SK-N-SH (cell line): ENCODE measurements at regions not wholly inside any gene's neighbourhood (a gene's known extent, or its start where the extent isn't known, plus 50 kb on each side); places are given as distances from the start of the nearest gene placed in this dataset.

Source experiments
- CTCF ChIA-PET: fragments of 300-600, 350-600 bp; formaldehyde crosslinking; extraction: SDS; loops from one replicate; lab custom pipeline; 2021; lab: Yijun Ruan, JAX
- POLR2A ChIA-PET: fragments of 350-600 bp; sonication (Branson Sonifier 250); formaldehyde crosslinking; extraction: SDS; loops from one replicate; lab custom pipeline; 2020; ENCODE audit warnings: antibody characterized with exemption, inconsistent platforms; lab: Yijun Ruan, JAX
- DNase-seq: peaks from one replicate; pipeline ENCODE4 v3.0.0; 2012
- H2AFZ ChIP-seq: fragments of 200-600 bp; sonication (generic); 2 replicates; pipeline ENCODE4 v1.8.1; 2016; ENCODE audit warnings: antibody characterized with exemption, mild to moderate bottlenecking, low read depth
- H3F3A ChIP-seq: fragments of 200-600 bp; sonication (generic); replicated peaks from 2 replicates; pipeline ENCODE3; 2016; ENCODE audit warnings: antibody characterized with exemption, mild to moderate bottlenecking; ENCODE audit not compliant: insufficient read depth
- H3K27ac ChIP-seq, 2 experiments: fragments of 200-500 bp in 1 of 2; fragments of 200-600 bp in 1 of 2; sonication (Bioruptor generic) in 1 of 2; sonication (generic), shearing (Covaris generic) in 1 of 2; 2 replicates each; pipeline versions ENCODE4 v1.5.1 to v1.6.1; 2014 to 2016; ENCODE audit warnings: low read depth in 2 of 2, inconsistent platforms in 1 of 2, low read length in 1 of 2, mild to moderate bottlenecking in 1 of 2, mixed read lengths in 1 of 2
- H3K27me3 ChIP-seq: fragments of 200-600 bp; sonication (generic), shearing (Covaris generic); 2 replicates; pipeline ENCODE4 v1.6.1; 2016; ENCODE audit warnings: mixed run types; ENCODE audit not compliant: insufficient read depth
- H3K36me3 ChIP-seq, 2 experiments: fragments of 200-500 bp in 1 of 2; fragments of 200-600 bp in 1 of 2; sonication (Bioruptor generic) in 1 of 2; sonication (generic) in 1 of 2; replicated peaks in 1 of 2; 2 replicates each; pipeline versions ENCODE3 to v1.5.1; 2014 to 2016; ENCODE audit warnings: low read length in 1 of 2, mild to moderate bottlenecking in 1 of 2; ENCODE audit not compliant: insufficient read depth in 2 of 2, control insufficient read depth in 1 of 2
- H3K4me1 ChIP-seq, 2 experiments: fragments of 200-500 bp in 1 of 2; fragments of 200-600 bp in 1 of 2; sonication (Bioruptor generic) in 1 of 2; sonication (generic), shearing (Covaris generic) in 1 of 2; 2 replicates each; pipeline versions ENCODE4 v1.5.1 to v1.6.1; 2014 to 2016; ENCODE audit warnings: low read depth in 1 of 2, low read length in 1 of 2, mixed run types in 1 of 2; ENCODE audit not compliant: insufficient read depth in 2 of 2, control insufficient read depth in 1 of 2
- H3K4me2 ChIP-seq: fragments of 200-600 bp; sonication (generic), shearing (Covaris generic); 2 replicates; pipeline ENCODE4 v1.6.1; 2017; ENCODE audit warnings: mixed run types
- H3K4me3 ChIP-seq, 2 experiments: fragments of 200-500 bp in 1 of 2; fragments of 200-600 bp in 1 of 2; sonication (Bioruptor generic) in 1 of 2; sonication (generic), shearing (Covaris generic) in 1 of 2; 2 replicates each; pipeline versions ENCODE4 v1.5.1 to v1.8.1; 2014 to 2016; ENCODE audit warnings: low read depth in 2 of 2, inconsistent platforms in 1 of 2, low read length in 1 of 2, mild to moderate bottlenecking in 1 of 2, mixed read lengths in 1 of 2, moderate library complexity in 1 of 2
- H3K79me2 ChIP-seq: fragments of 200-600 bp; sonication (generic); 2 replicates; pipeline ENCODE4 v1.8.1; 2017; ENCODE audit warnings: mild to moderate bottlenecking; ENCODE audit not compliant: insufficient read depth
- H3K9ac ChIP-seq: fragments of 200-600 bp; sonication (generic); 2 replicates; pipeline ENCODE4 v1.6.1; 2017; ENCODE audit warnings: mixed run types
- H3K9me2 ChIP-seq: fragments of 200-600 bp; sonication (generic); 2 replicates; pipeline ENCODE4 v1.6.1; 2017; ENCODE audit warnings: mixed run types
- H3K9me3 ChIP-seq: fragments of 200-600 bp; sonication (generic); 2 replicates; pipeline ENCODE4 v1.6.1; 2017; ENCODE audit warnings: mixed run types, mild to moderate bottlenecking, moderate library complexity
- H4K20me1 ChIP-seq: fragments of 200-600 bp; sonication (generic); 2 replicates; pipeline ENCODE4 v1.6.1; 2017; ENCODE audit warnings: mild to moderate bottlenecking, mixed run types; ENCODE audit not compliant: insufficient read depth
- CHD2 ChIP-seq: fragments of 150-350 bp; IDR thresholded peaks from 2 replicates; pipeline ENCODE4 v1.6.1; 2018; ENCODE audit warnings: low read length; ENCODE audit not compliant: partially characterized antibody
- EP300 ChIP-seq, 2 experiments: IDR thresholded peaks; 2 replicates each; pipeline versions ENCODE4 v1.4.0 to v1.6.1; 2012; ENCODE audit warnings: borderline replicate concordance in 1 of 2, low read depth in 1 of 2, low read length in 1 of 2
- GATA2 ChIP-seq: sonication (generic); formaldehyde crosslinking; IDR thresholded peaks from 2 replicates; pipeline ENCODE4 v1.5.0; 2020; ENCODE audit warnings: mild to moderate bottlenecking, missing genetic modification reagents
- JUND ChIP-seq: IDR thresholded peaks from 2 replicates; pipeline ENCODE4 v1.4.0; 2012
- NRF1 ChIP-seq: IDR thresholded peaks from 2 replicates; pipeline ENCODE4 v1.6.1; 2012; ENCODE audit warnings: low read depth, mild to moderate bottlenecking, low read length
- WGBS: methylation state at CpG from one replicate; pipeline ENCODE4 v1.1.6; 2017; ENCODE audit warnings: low lambda C conversion rate; 5-methylcytosine and 5-hydroxymethylcytosine counted together
- TF ChIP-seq, protein P1 (sequence below): fragments of 200-600 bp; sonication (generic); IDR thresholded peaks from 2 replicates; pipeline ENCODE4 v1.6.1; 2017; ENCODE audit warnings: antibody characterized with exemption, mild to moderate bottlenecking, moderate library complexity
- TF ChIP-seq, protein P2 (sequence below): IDR thresholded peaks from 2 replicates; pipeline ENCODE4 v1.4.0; 2012; ENCODE audit warnings: low read depth, borderline replicate concordance
- TF ChIP-seq, protein P3 (sequence below): IDR thresholded peaks from 2 replicates; pipeline ENCODE4 v1.6.1; 2012; ENCODE audit warnings: mild to moderate bottlenecking, low read depth, low read length, moderate library complexity
- TF ChIP-seq, protein P4 (sequence below): IDR thresholded peaks from 2 replicates; pipeline ENCODE4 v1.4.0; 2012; ENCODE audit warnings: low read depth
- TF ChIP-seq, protein P5 (sequence below): IDR thresholded peaks from 2 replicates; pipeline ENCODE4 v1.4.0; 2012; ENCODE audit warnings: low read depth, borderline replicate concordance

DNA sequence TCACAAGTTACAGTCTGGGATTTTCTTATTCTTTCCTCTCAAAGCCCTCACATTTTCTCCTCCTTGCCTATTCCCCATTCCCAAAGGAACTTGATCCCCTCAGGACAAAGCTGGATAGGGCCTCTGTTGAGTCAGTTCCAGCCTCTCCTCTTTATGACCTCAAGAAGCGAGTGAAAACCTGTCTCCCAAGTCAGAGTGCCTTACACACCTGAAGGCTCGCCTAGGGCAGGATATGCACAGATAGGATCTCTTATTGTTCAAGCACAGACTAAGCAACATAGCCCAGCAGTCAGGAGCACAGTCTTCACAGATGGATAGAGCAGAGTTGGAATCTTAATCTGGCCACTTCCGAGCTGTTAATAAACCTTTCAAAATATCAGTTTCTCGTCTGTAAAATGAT lies 60.8 kb upstream of the PRRC2C start:
- POLR2A ChIA-PET = no interaction called here
- TF ChIP-seq, protein P1, sequence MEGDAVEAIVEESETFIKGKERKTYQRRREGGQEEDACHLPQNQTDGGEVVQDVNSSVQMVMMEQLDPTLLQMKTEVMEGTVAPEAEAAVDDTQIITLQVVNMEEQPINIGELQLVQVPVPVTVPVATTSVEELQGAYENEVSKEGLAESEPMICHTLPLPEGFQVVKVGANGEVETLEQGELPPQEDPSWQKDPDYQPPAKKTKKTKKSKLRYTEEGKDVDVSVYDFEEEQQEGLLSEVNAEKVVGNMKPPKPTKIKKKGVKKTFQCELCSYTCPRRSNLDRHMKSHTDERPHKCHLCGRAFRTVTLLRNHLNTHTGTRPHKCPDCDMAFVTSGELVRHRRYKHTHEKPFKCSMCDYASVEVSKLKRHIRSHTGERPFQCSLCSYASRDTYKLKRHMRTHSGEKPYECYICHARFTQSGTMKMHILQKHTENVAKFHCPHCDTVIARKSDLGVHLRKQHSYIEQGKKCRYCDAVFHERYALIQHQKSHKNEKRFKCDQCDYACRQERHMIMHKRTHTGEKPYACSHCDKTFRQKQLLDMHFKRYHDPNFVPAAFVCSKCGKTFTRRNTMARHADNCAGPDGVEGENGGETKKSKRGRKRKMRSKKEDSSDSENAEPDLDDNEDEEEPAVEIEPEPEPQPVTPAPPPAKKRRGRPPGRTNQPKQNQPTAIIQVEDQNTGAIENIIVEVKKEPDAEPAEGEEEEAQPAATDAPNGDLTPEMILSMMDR = no peak
- no peak overlapping the region for H3K27ac ChIP-seq

DNA sequence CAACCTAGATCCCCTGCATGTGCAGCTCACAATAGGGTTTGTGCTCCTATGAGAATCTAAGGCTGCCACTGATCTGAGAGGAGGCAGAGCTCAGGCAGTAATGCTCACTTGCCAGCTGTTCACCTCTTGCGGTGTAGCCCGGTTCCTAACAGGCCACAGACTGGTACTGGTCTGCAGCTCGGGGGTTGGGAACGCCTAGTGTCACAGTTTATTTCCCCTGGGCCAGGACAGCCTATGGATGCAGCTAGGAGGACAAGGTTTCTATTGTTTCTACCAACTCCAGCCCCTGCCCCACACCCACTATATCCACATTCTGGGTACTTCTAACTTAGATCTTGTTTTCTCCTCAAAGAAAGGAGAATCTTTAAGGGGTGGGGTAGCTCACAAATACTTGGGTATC lies 58.7 kb upstream of the PRRC2C start:
- WGBS = 47% methylated on average over 4 of the region's 4 CpGs
- H3K4me1 ChIP-seq = peaks cover 0 to 4% of the 10 kb centered on the region in 2 experiments; a peak in 1 of 4 replicates
- no peaks in the 10 kb centered on the region for H4K20me1 ChIP-seq
- ChIA-PET POLR2A (no interaction called here), CTCF (no interaction called here)
- H3K27ac ChIP-seq = no peak overlapping the region
- no peak overlapping the region for H2AFZ ChIP-seq
- no peak for TF ChIP-seq GATA2 (CRISPR knock-in tag)
- TF ChIP-seq, protein P2, sequence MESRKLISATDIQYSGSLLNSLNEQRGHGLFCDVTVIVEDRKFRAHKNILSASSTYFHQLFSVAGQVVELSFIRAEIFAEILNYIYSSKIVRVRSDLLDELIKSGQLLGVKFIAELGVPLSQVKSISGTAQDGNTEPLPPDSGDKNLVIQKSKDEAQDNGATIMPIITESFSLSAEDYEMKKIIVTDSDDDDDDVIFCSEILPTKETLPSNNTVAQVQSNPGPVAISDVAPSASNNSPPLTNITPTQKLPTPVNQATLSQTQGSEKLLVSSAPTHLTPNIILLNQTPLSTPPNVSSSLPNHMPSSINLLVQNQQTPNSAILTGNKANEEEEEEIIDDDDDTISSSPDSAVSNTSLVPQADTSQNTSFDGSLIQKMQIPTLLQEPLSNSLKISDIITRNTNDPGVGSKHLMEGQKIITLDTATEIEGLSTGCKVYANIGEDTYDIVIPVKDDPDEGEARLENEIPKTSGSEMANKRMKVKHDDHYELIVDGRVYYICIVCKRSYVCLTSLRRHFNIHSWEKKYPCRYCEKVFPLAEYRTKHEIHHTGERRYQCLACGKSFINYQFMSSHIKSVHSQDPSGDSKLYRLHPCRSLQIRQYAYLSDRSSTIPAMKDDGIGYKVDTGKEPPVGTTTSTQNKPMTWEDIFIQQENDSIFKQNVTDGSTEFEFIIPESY = no peak
- TF ChIP-seq, protein P3, sequence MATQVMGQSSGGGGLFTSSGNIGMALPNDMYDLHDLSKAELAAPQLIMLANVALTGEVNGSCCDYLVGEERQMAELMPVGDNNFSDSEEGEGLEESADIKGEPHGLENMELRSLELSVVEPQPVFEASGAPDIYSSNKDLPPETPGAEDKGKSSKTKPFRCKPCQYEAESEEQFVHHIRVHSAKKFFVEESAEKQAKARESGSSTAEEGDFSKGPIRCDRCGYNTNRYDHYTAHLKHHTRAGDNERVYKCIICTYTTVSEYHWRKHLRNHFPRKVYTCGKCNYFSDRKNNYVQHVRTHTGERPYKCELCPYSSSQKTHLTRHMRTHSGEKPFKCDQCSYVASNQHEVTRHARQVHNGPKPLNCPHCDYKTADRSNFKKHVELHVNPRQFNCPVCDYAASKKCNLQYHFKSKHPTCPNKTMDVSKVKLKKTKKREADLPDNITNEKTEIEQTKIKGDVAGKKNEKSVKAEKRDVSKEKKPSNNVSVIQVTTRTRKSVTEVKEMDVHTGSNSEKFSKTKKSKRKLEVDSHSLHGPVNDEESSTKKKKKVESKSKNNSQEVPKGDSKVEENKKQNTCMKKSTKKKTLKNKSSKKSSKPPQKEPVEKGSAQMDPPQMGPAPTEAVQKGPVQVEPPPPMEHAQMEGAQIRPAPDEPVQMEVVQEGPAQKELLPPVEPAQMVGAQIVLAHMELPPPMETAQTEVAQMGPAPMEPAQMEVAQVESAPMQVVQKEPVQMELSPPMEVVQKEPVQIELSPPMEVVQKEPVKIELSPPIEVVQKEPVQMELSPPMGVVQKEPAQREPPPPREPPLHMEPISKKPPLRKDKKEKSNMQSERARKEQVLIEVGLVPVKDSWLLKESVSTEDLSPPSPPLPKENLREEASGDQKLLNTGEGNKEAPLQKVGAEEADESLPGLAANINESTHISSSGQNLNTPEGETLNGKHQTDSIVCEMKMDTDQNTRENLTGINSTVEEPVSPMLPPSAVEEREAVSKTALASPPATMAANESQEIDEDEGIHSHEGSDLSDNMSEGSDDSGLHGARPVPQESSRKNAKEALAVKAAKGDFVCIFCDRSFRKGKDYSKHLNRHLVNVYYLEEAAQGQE = no peak
- TF ChIP-seq, protein P4, sequence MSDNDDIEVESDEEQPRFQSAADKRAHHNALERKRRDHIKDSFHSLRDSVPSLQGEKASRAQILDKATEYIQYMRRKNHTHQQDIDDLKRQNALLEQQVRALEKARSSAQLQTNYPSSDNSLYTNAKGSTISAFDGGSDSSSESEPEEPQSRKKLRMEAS = no peak
- TF ChIP-seq CHD2 = no peak
- TF ChIP-seq EP300 (IDR thresholded peaks at IDR 0.05; ENCODE audit: borderline replicate concordance in 1 of 2, low read depth in 1 of 2, low read length in 1 of 2) = no peak
- TF ChIP-seq JUND = no peak
- no peak for TF ChIP-seq NRF1
- TF ChIP-seq, protein P5, sequence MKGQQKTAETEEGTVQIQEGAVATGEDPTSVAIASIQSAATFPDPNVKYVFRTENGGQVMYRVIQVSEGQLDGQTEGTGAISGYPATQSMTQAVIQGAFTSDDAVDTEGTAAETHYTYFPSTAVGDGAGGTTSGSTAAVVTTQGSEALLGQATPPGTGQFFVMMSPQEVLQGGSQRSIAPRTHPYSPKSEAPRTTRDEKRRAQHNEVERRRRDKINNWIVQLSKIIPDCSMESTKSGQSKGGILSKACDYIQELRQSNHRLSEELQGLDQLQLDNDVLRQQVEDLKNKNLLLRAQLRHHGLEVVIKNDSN = no peak
- TF ChIP-seq, protein P1 = no peak
- H3K9me2 ChIP-seq = no peaks in the 10 kb centered on the region
- no peaks in the 10 kb centered on the region for H3K27me3 ChIP-seq
- H3K9ac ChIP-seq = no peak overlapping the region
- no peaks in the 10 kb centered on the region for H3K79me2 ChIP-seq
- 0 out of 2 replicates have a peak, but pooled peaks cover 4% of the 10 kb centered on the region for H3K9me3 ChIP-seq
- no peak overlapping the region for H3K4me2 ChIP-seq
- H3K36me3 ChIP-seq = no peaks in the 10 kb centered on the region
- H3F3A ChIP-seq = no peaks in the 10 kb centered on the region
- H3K4me3 ChIP-seq = no peak overlapping the region
- no peak for DNase-seq

More for the DNA sequence above, 60.8 kb upstream of the PRRC2C start:
- H3K79me2 ChIP-seq = no peaks in the 10 kb centered on the region
- H3K4me3 ChIP-seq = no peak overlapping the region
- H4K20me1 ChIP-seq = no peaks in the 10 kb centered on the region
- WGBS = 64% methylated on average over 4 of the region's 4 CpGs
- no peak overlapping the region for H3K4me2 ChIP-seq
- CTCF ChIA-PET = no interaction called here
- no peaks in the 10 kb centered on the region for H3F3A ChIP-seq
- no peaks in the 10 kb centered on the region for H3K27me3 ChIP-seq
- no peak overlapping the region for H3K9ac ChIP-seq
- no peak overlapping the region for H2AFZ ChIP-seq
- H3K36me3 ChIP-seq = no peaks in the 10 kb centered on the region
- no peaks in the 10 kb centered on the region for H3K9me2 ChIP-seq
- 0 out of 2 replicates have a peak, but pooled peaks cover 1% of the 10 kb centered on the region for H3K9me3 ChIP-seq
- H3K4me1 ChIP-seq = peaks cover 0 to 4% of the 10 kb centered on the region in 2 experiments; a peak in 2 of 4 replicates
- no peak for DNase-seq
